ENCODE measurements at regions not wholly inside any gene's neighbourhood (a gene's known extent, or its start where the extent isn't known, plus 50 kb on each side); places are given as distances from the start of the nearest gene placed in this dataset.

DNA sequence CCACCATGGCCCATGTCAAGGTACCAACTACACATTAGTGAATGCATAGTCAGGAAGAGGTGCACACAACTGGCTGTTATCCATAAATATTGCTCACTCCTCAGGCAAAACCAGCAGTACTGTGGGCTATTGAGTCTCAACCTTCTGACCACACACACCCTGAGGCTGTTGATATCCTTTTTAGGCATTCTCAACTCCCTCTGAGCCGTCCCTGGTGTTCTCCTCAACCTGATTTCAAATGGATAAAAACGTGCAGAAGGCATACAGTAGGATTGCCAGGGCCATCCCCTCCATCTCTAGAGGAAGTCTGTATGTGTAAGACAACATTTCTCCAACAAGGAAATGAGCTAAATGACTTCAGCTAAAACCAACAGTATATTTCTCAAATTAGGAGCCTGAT is 98.7 kb upstream of the KLHL13 start:
- TF ChIP-seq, protein P1, sequence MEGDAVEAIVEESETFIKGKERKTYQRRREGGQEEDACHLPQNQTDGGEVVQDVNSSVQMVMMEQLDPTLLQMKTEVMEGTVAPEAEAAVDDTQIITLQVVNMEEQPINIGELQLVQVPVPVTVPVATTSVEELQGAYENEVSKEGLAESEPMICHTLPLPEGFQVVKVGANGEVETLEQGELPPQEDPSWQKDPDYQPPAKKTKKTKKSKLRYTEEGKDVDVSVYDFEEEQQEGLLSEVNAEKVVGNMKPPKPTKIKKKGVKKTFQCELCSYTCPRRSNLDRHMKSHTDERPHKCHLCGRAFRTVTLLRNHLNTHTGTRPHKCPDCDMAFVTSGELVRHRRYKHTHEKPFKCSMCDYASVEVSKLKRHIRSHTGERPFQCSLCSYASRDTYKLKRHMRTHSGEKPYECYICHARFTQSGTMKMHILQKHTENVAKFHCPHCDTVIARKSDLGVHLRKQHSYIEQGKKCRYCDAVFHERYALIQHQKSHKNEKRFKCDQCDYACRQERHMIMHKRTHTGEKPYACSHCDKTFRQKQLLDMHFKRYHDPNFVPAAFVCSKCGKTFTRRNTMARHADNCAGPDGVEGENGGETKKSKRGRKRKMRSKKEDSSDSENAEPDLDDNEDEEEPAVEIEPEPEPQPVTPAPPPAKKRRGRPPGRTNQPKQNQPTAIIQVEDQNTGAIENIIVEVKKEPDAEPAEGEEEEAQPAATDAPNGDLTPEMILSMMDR (IDR thresholded peaks at IDR 0.05): no peak
- intact Hi-C loops (cut with DNase I; ENCODE audit: low total_unique reads): no loop called here

DNA sequence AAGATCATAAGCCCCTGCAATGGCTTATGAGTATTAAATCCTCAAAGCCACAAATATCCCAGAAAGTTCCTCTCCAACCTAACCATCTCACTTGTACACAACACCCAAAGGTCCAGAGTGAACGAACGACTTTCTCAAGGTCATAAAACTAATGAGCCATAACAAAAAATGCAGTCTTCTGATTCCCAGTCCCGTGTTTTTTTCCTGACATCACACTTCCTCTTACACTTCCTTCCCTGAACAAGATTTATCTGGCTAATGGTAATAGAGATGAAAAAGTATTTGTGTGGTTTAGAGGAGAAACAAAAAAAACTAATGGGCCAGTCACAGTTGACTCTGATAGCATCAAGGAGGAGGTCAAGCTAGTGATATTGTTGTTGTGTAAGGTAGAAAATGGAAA is 99.5 kb upstream of the KLHL13 start:
- Histone ChIP-seq H3K4me1 (no peaks in the 10 kb centered on the region), H3K27me3 (no peaks in the 10 kb centered on the region), H3K27ac (no peak overlapping the region), H3K9me3 (no peaks in the 10 kb centered on the region), H3K4me3 (no peak overlapping the region), H3K36me3 (no peaks in the 10 kb centered on the region)
- intact Hi-C loops (cut with DNase I; ENCODE audit: low total_unique reads): no loop called here
- no peak for DNase-seq
- TF ChIP-seq, protein P1 (IDR thresholded peaks at IDR 0.05): no peak

More for the DNA sequence above, 98.7 kb upstream of the KLHL13 start:
- no peaks in the 10 kb centered on the region for H3K4me1 ChIP-seq
- H3K36me3 ChIP-seq: no peaks in the 10 kb centered on the region
- no peak for DNase-seq
- H3K4me3 ChIP-seq: no peak overlapping the region
- H3K27ac ChIP-seq: no peak overlapping the region
- H3K9me3 ChIP-seq: no peaks in the 10 kb centered on the region
- no peaks in the 10 kb centered on the region for H3K27me3 ChIP-seq

DNA sequence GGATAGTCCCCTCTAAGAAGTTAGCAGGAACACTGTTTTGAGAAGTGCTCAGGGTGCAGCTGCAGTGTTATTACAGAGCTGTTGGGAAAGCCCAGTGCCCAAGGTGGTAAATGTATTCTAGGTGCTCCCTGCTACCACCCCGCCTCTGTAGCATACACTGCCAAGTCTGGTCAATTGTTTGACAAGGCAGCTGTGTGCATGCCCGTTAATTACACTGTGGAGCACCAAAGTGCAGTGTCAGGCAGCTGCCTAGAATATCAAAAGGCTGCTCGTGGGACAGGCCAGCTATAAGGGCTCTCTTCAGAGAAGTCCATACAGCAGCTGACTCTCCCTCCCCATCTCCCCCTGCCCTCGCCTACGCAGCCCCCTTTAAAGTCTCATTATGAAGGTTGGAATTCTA is 99.9 kb upstream of the KLHL13 start:
- no peaks in the 10 kb centered on the region for H3K9me3 ChIP-seq
- no peaks in the 10 kb centered on the region for H3K36me3 ChIP-seq
- H3K4me1 ChIP-seq: no peaks in the 10 kb centered on the region
- no peak for DNase-seq
- H3K27me3 ChIP-seq: no peaks in the 10 kb centered on the region
- TF ChIP-seq, protein P1 (IDR thresholded peaks at IDR 0.05): no peak
- no peak overlapping the region for H3K4me3 ChIP-seq
- H3K27ac ChIP-seq: no peak overlapping the region
- intact Hi-C loops (cut with DNase I; ENCODE audit: low total_unique reads): no loop called here

DNA sequence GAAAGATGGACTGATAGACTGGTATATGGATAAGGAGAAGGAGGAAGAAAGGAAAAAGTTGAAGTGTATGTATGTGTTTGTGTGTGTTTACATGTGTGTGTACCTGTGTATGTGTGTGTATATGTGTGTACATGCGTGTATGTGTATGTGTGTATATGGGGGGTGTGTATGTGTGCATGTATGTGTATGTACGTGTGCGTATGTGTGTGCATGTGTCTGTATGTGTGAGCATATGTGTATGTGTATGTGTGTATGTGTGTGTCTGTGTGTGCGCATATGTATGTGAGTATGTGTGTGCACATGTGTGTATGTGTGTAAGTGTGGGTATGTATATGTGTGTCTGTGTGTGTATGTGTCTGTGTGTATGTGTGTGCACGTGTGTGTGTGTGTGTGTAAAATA is 101.5 kb upstream of the KLHL13 start:
- Histone ChIP-seq H3K4me3 (no peak overlapping the region), H3K36me3 (no peaks in the 10 kb centered on the region), H3K27me3 (no peaks in the 10 kb centered on the region), H3K9me3 (no peaks in the 10 kb centered on the region), H3K4me1 (no peaks in the 10 kb centered on the region), H3K27ac (no peak overlapping the region)
- DNase-seq: no peak
- intact Hi-C loops (cut with DNase I; ENCODE audit: low total_unique reads): no loop called here
- TF ChIP-seq, protein P1 (IDR thresholded peaks at IDR 0.05): no peak

DNA sequence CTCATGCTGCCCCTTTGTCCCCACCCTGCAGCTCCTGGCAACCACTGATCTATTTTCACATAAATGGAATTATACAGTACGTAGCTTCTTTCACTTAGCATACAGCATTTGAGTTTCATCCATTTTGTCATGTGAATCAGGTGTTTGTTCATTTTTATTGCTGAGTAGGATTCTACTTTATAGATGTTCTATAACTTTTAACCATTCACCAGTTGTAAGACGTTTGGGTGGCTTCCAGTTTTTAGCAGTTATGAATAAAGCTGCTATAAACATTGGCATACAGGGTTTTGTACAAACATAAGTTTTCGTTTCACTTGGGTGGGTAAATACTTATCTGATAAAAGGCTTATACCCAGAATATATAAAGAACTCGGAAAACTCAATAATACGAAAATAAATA is 102.3 kb upstream of the KLHL13 start:
- no peak for DNase-seq
- Histone ChIP-seq H3K4me3 (no peak overlapping the region), H3K9me3 (no peaks in the 10 kb centered on the region), H3K27ac (no peak overlapping the region), H3K4me1 (no peaks in the 10 kb centered on the region), H3K27me3 (no peaks in the 10 kb centered on the region), H3K36me3 (no peaks in the 10 kb centered on the region)
- intact Hi-C loops (cut with DNase I; ENCODE audit: low total_unique reads): no loop called here
- TF ChIP-seq, protein P1 (IDR thresholded peaks at IDR 0.05): no peak

DNA sequence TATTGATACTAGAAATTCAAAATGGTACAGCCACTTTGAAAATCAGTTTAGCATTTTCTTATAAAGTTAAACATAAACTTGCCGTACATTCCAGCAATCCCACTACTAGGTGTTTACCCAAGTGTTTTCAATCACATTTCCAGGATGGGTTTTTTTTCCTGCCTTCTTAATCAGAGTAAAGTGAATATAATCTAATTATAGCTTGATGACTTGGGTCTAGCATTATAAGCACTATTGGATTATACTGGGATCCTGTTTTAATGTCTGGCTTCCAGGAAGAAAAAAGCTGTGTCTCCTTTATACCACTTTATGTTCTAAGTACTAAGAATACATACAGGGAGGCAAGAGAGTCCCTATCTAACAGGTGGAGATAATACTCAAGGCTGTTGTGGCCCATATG is 103.3 kb upstream of the KLHL13 start:
- DNase-seq: no peak
- intact Hi-C loops (cut with DNase I; ENCODE audit: low total_unique reads): no loop called here
- no peak overlapping the region for H3K27ac ChIP-seq
- no peaks in the 10 kb centered on the region for H3K4me1 ChIP-seq
- no peak overlapping the region for H3K4me3 ChIP-seq
- H3K9me3 ChIP-seq: no peaks in the 10 kb centered on the region
- H3K36me3 ChIP-seq: no peaks in the 10 kb centered on the region
- TF ChIP-seq, protein P1 (IDR thresholded peaks at IDR 0.05): no peak
- H3K27me3 ChIP-seq: no peaks in the 10 kb centered on the region
